ENCODE measurements at regions not wholly inside any gene's neighbourhood (a gene's known extent, or its start where the extent isn't known, plus 50 kb on each side); places are given as distances from the start of the nearest gene placed in this dataset.

DNA sequence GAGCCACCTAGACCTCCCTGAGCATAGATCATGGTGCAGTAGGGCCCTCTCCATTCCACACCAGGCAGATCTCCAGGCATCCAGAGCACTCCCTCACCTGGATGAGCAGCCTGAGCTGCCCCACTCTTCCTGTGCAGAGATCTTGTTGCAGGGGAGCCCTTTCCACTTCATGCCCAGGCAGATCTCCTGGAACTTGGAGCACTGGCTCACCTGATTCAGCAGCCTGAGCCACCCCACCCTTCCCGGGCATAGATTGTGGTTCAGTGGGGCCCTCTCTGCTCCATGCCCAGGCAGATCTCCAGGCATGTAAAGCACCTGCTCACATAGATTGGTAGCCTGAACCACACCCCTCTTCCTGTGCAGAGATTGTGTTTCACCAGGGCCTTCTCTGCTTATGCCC is 78.0 kb downstream of the SEC16B start:
- no peaks in the 10 kb centered on the region for H4K20me1 ChIP-seq (ENCODE audit: control insufficient read depth, extremely low read depth, insufficient read depth, low read length)
- no peak for DNase-seq (ENCODE audit: low read depth in 2 of 2)
- TF ChIP-seq EZH2 (IDR thresholded peaks at IDR 0.05; ENCODE audit: low read length, missing control alignments) = no peak
- TF ChIP-seq, protein P1, sequence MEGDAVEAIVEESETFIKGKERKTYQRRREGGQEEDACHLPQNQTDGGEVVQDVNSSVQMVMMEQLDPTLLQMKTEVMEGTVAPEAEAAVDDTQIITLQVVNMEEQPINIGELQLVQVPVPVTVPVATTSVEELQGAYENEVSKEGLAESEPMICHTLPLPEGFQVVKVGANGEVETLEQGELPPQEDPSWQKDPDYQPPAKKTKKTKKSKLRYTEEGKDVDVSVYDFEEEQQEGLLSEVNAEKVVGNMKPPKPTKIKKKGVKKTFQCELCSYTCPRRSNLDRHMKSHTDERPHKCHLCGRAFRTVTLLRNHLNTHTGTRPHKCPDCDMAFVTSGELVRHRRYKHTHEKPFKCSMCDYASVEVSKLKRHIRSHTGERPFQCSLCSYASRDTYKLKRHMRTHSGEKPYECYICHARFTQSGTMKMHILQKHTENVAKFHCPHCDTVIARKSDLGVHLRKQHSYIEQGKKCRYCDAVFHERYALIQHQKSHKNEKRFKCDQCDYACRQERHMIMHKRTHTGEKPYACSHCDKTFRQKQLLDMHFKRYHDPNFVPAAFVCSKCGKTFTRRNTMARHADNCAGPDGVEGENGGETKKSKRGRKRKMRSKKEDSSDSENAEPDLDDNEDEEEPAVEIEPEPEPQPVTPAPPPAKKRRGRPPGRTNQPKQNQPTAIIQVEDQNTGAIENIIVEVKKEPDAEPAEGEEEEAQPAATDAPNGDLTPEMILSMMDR (conservative IDR thresholded peaks at IDR 0.05 in 1 of 2, IDR thresholded peaks at IDR 0.05 in 1 of 2; ENCODE audit: low read depth in 1 of 2, low read length in 2 of 2) = no peak
- H2AFZ ChIP-seq (ENCODE audit: low read length) = no peak overlapping the region
- no peaks in the 10 kb centered on the region for H3K79me2 ChIP-seq (ENCODE audit: control insufficient read depth, insufficient read depth, low read length)
- H3K27me3 ChIP-seq (ENCODE audit: control insufficient read depth, insufficient read depth, low read length) = peaks cover 6% of the 10 kb centered on the region
- H3K9ac ChIP-seq (ENCODE audit: insufficient read depth, low read length) = no peak overlapping the region
- no peak overlapping the region for H3K4me2 ChIP-seq (ENCODE audit: extremely low read depth, insufficient read depth, low read length)
- H3K4me1 ChIP-seq (ENCODE audit: control insufficient read depth, extremely low read depth, insufficient read depth, low read length) = no peaks in the 10 kb centered on the region
- no peaks in the 10 kb centered on the region for H3K9me3 ChIP-seq (ENCODE audit: control insufficient read depth, insufficient read depth, low read depth, low read length)
- H3K36me3 ChIP-seq (ENCODE audit: control insufficient read depth, insufficient read depth, low read length) = no peaks in the 10 kb centered on the region
- no peak overlapping the region for H3K27ac ChIP-seq (ENCODE audit: insufficient read depth, low read length)
- no peak overlapping the region for H3K4me3 ChIP-seq (replicated peaks in 1 of 4; ENCODE audit: control extremely low read depth in 1 of 4, insufficient read depth in 1 of 4, low read depth in 3 of 4, low read length in 4 of 4)

DNA sequence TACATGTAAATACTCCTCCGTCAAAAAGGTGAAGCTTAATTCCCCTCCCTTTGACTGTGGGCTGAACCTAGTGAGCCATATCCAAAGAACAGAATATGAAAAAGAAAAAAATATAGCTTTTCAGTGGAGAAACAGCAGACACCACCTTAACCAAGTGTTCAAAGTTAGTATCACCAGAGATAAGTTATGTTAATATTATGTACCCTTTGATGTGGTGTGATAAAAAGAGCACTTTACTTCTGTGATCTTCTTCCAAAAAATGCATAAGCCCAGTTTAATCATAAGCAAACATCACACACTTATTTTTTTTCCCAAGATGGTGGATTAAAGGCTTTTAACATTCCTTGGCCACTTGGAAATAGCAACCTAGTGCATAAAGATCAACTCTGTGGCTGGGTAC is 79.4 kb downstream of the SEC16B start:
- no peaks in the 10 kb centered on the region for H4K20me1 ChIP-seq (ENCODE audit: control insufficient read depth, extremely low read depth, insufficient read depth, low read length)
- no peaks in the 10 kb centered on the region for H3K4me1 ChIP-seq (ENCODE audit: control insufficient read depth, extremely low read depth, insufficient read depth, low read length)
- H2AFZ ChIP-seq (ENCODE audit: low read length) = no peak overlapping the region
- no peaks in the 10 kb centered on the region for H3K79me2 ChIP-seq (ENCODE audit: control insufficient read depth, insufficient read depth, low read length)
- no peak for DNase-seq (ENCODE audit: low read depth in 2 of 2)
- H3K4me3 ChIP-seq (replicated peaks in 1 of 4; ENCODE audit: control extremely low read depth in 1 of 4, insufficient read depth in 1 of 4, low read depth in 3 of 4, low read length in 4 of 4) = no peak overlapping the region
- no peak overlapping the region for H3K27ac ChIP-seq (ENCODE audit: insufficient read depth, low read length)
- H3K9me3 ChIP-seq (ENCODE audit: control insufficient read depth, insufficient read depth, low read depth, low read length) = no peaks in the 10 kb centered on the region
- H3K27me3 ChIP-seq (ENCODE audit: control insufficient read depth, insufficient read depth, low read length) = peaks cover 6% of the 10 kb centered on the region
- no peaks in the 10 kb centered on the region for H3K36me3 ChIP-seq (ENCODE audit: control insufficient read depth, insufficient read depth, low read length)
- no peak overlapping the region for H3K4me2 ChIP-seq (ENCODE audit: extremely low read depth, insufficient read depth, low read length)
- H3K9ac ChIP-seq (ENCODE audit: insufficient read depth, low read length) = no peak overlapping the region
- TF ChIP-seq, protein P1 (conservative IDR thresholded peaks at IDR 0.05 in 1 of 2, IDR thresholded peaks at IDR 0.05 in 1 of 2; ENCODE audit: low read depth in 1 of 2, low read length in 2 of 2) = no peak
- no peak for TF ChIP-seq EZH2 (IDR thresholded peaks at IDR 0.05; ENCODE audit: low read length, missing control alignments)

DNA sequence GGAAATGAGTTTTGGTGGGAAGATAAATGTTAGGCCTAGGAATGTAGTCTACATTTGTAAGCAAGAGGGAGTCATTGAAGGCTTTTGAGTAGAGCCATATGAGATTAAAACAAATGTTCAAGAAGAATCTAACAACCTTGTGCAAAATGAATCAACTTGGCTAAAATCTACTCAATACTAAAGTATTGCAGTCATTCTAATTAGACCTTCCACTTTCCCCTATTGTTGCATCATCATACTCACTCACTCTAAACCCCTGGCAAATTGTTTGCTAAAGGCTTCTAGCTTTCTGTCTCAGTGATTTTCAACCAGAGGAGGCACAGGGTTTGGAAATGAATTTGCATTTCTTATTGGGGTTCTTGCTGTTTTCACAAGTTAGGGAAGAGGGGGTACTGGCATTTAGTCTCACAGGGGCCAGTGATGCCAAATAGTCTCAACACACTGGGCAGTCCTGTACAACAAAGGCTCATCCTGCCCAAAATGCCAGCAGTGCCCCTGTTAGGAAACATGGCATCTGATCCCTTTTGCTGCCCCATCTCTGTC is 85.3 kb downstream of the SEC16B start:
- no peak overlapping the region for H3K4me2 ChIP-seq (ENCODE audit: extremely low read depth, insufficient read depth, low read length)
- H3K27me3 ChIP-seq (ENCODE audit: control insufficient read depth, insufficient read depth, low read length) = no peaks in the 10 kb centered on the region
- no peaks in the 10 kb centered on the region for H3K79me2 ChIP-seq (ENCODE audit: control insufficient read depth, insufficient read depth, low read length)
- no peak overlapping the region for H3K27ac ChIP-seq (ENCODE audit: insufficient read depth, low read length)
- peak in 1 of 2 donors; percentile 7 for DNase-seq (ENCODE audit: low read depth in 2 of 2)
- no peaks in the 10 kb centered on the region for H3K36me3 ChIP-seq (ENCODE audit: control insufficient read depth, insufficient read depth, low read length)
- TF ChIP-seq, protein P1 (conservative IDR thresholded peaks at IDR 0.05 in 1 of 2, IDR thresholded peaks at IDR 0.05 in 1 of 2; ENCODE audit: low read depth in 1 of 2, low read length in 2 of 2) = no peak
- TF ChIP-seq EZH2 (IDR thresholded peaks at IDR 0.05; ENCODE audit: low read length, missing control alignments) = no peak
- H4K20me1 ChIP-seq (ENCODE audit: control insufficient read depth, extremely low read depth, insufficient read depth, low read length) = no peaks in the 10 kb centered on the region
- no peaks in the 10 kb centered on the region for H3K9me3 ChIP-seq (ENCODE audit: control insufficient read depth, insufficient read depth, low read depth, low read length)
- peaks cover 3% of the 10 kb centered on the region for H3K4me1 ChIP-seq (ENCODE audit: control insufficient read depth, extremely low read depth, insufficient read depth, low read length)
- H3K9ac ChIP-seq (ENCODE audit: insufficient read depth, low read length) = no peak overlapping the region
- H3K4me3 ChIP-seq (replicated peaks in 1 of 4; ENCODE audit: control extremely low read depth in 1 of 4, insufficient read depth in 1 of 4, low read depth in 3 of 4, low read length in 4 of 4) = no peak overlapping the region
- no peak overlapping the region for H2AFZ ChIP-seq (ENCODE audit: low read length)
